Activated CD8-positive, alpha-beta T cell treated with anti-CD3 and anti-CD28 coated beads, Interleukin-2, amount 10 ng/mL, durations not matched to agents 7 days and 5 days (primary cell): ENCODE measurements at regions not wholly inside any gene's neighbourhood (a gene's known extent, or its start where the extent isn't known, plus 50 kb on each side); places are given as distances from the start of the nearest gene placed in this dataset.

Source experiments
- ATAC-seq: fragments of 150-1000 bp; cut with Tn5 transposase; one replicate; pipeline ENCODE4 v1.10.0; 2021; ENCODE audit warnings: moderate library complexity
- CTCF ChIA-PET: fragments of 350-600 bp; sonication (Branson Sonifier 250); formaldehyde crosslinking; loops from one replicate; lab custom pipeline; 2021; ENCODE audit warnings: antibody characterized with exemption; lab: Charles Lee
- POLR2A ChIA-PET: fragments of 350-600 bp; sonication (Branson Sonifier 250); formaldehyde crosslinking; loops from one replicate; lab custom pipeline; 2021; ENCODE audit warnings: antibody characterized with exemption; lab: Charles Lee
- DNase-seq: peaks from one replicate; pipeline ENCODE4 v3.0.0-alpha.2; 2020
- H3K27ac Mint-ChIP-seq: one replicate; pipeline ENCODE4 v1.8.0; 2021; ENCODE audit warnings: mild to moderate bottlenecking, mixed read lengths
- H3K27me3 Mint-ChIP-seq: one replicate; pipeline ENCODE4 v1.8.0; 2021; ENCODE audit warnings: low read depth, mixed read lengths
- H3K36me3 Mint-ChIP-seq: one replicate; pipeline ENCODE4 v1.8.0; 2021; ENCODE audit warnings: low read depth, mixed read lengths
- H3K4me1 Mint-ChIP-seq: one replicate; pipeline ENCODE4 v1.8.0; 2021; ENCODE audit warnings: low read depth, mixed read lengths
- H3K4me3 Mint-ChIP-seq: one replicate; pipeline ENCODE4 v1.8.0; 2021; ENCODE audit warnings: mild to moderate bottlenecking, mixed read lengths
- H3K9me3 Mint-ChIP-seq: one replicate; pipeline ENCODE4 v1.8.0; 2022; ENCODE audit warnings: mixed read lengths; ENCODE audit not compliant: insufficient read depth

GRCh38 chr5:5625491-5625890 lies 203.0 kb downstream of the ICE1 start:
- DNase-seq (no peak), ATAC-seq (no peak)
- Mint-ChIP-seq H3K4me1 (no peaks in the 10 kb centered on the region), H3K9me3 (peaks cover 12% of the 10 kb centered on the region), H3K36me3 (no peaks in the 10 kb centered on the region), H3K27me3 (no peaks in the 10 kb centered on the region), H3K4me3 (no peak overlapping the region), H3K27ac (no peak overlapping the region)
- ChIA-PET POLR2A (no interaction called here), CTCF (no interaction called here)

- Mint-ChIP-seq H3K4me3 (no peak overlapping the region), H3K36me3 (no peaks in the 10 kb centered on the region), H3K27me3 (no peaks in the 10 kb centered on the region), H3K4me1 (no peaks in the 10 kb centered on the region), H3K9me3 (peaks cover 12% of the 10 kb centered on the region), H3K27ac (no peak overlapping the region)
- DNase-seq = no peak
- ATAC-seq = no peak
- CTCF ChIA-PET = no interaction called here
- POLR2A ChIA-PET = no interaction called here
These were observed 200.9 kb downstream of the ICE1 start for GRCh38 chr5:5623397-5623796.

- DNase-seq (no peak), ATAC-seq (no peak)
- no peaks in the 10 kb centered on the region for H3K36me3 Mint-ChIP-seq
- no peaks in the 10 kb centered on the region for H3K4me1 Mint-ChIP-seq
- ChIA-PET POLR2A (no interaction called here), CTCF (no interaction called here)
- H3K4me3 Mint-ChIP-seq = no peak overlapping the region
- peaks cover 12% of the 10 kb centered on the region for H3K9me3 Mint-ChIP-seq
- peaks cover under 1% of the 10 kb centered on the region for H3K27me3 Mint-ChIP-seq
- H3K27ac Mint-ChIP-seq = no peak overlapping the region
These were observed 200.3 kb downstream of the ICE1 start for GRCh38 chr5:5622806-5623205.

- CTCF ChIA-PET = no interaction called here
- Mint-ChIP-seq H3K4me3 (no peak overlapping the region), H3K27me3 (peaks cover 10% of the 10 kb centered on the region), H3K36me3 (no peaks in the 10 kb centered on the region), H3K27ac (no peak overlapping the region), H3K9me3 (peaks cover 12% of the 10 kb centered on the region), H3K4me1 (no peaks in the 10 kb centered on the region)
- DNase-seq (no peak), ATAC-seq (no peak)
- POLR2A ChIA-PET = no interaction called here
These were observed 197.1 kb downstream of the ICE1 start for GRCh38 chr5:5619546-5619945.

GRCh38 chr5:5617024-5617423 lies 194.5 kb downstream of the ICE1 start:
- H3K4me1 Mint-ChIP-seq = no peaks in the 10 kb centered on the region
- H3K27me3 Mint-ChIP-seq = peaks cover 10% of the 10 kb centered on the region
- no peak overlapping the region for H3K27ac Mint-ChIP-seq
- H3K36me3 Mint-ChIP-seq = no peaks in the 10 kb centered on the region
- CTCF ChIA-PET = no interaction called here
- no peak for ATAC-seq
- POLR2A ChIA-PET = no interaction called here
- no peaks in the 10 kb centered on the region for H3K9me3 Mint-ChIP-seq
- H3K4me3 Mint-ChIP-seq = no peak overlapping the region
- no peak for DNase-seq

- POLR2A ChIA-PET = no interaction called here
- no peak for DNase-seq
- no peaks in the 10 kb centered on the region for H3K4me1 Mint-ChIP-seq
- H3K4me3 Mint-ChIP-seq = no peak overlapping the region
- ATAC-seq = no peak
- H3K27me3 Mint-ChIP-seq = peaks cover 10% of the 10 kb centered on the region
- no peaks in the 10 kb centered on the region for H3K36me3 Mint-ChIP-seq
- CTCF ChIA-PET = no interaction called here
- no peak overlapping the region for H3K27ac Mint-ChIP-seq
- H3K9me3 Mint-ChIP-seq = no peaks in the 10 kb centered on the region
These were observed 193.9 kb downstream of the ICE1 start for GRCh38 chr5:5616247-5616895.

- no peaks in the 10 kb centered on the region for H3K9me3 Mint-ChIP-seq
- H3K27me3 Mint-ChIP-seq = peaks cover 10% of the 10 kb centered on the region
- CTCF ChIA-PET = no interaction called here
These were observed 193.1 kb downstream of the ICE1 start for GRCh38 chr5:5615569-5615968.

GRCh38 chr5:5613261-5613990 lies 190.9 kb downstream of the ICE1 start:
- no peak for DNase-seq
- POLR2A ChIA-PET = no interaction called here
- no peak overlapping the region for H3K4me3 Mint-ChIP-seq
- CTCF ChIA-PET = no interaction called here
- no peak for ATAC-seq
- peaks cover 10% of the 10 kb centered on the region for H3K27me3 Mint-ChIP-seq
- H3K4me1 Mint-ChIP-seq = no peaks in the 10 kb centered on the region
- no peaks in the 10 kb centered on the region for H3K9me3 Mint-ChIP-seq
- no peaks in the 10 kb centered on the region for H3K36me3 Mint-ChIP-seq
- no peak overlapping the region for H3K27ac Mint-ChIP-seq

More at GRCh38 chr5:5615569-5615968, 193.1 kb downstream of the ICE1 start:
- Mint-ChIP-seq H3K36me3 (no peaks in the 10 kb centered on the region), H3K4me1 (no peaks in the 10 kb centered on the region), H3K27ac (no peak overlapping the region), H3K4me3 (no peak overlapping the region)
- POLR2A ChIA-PET = no interaction called here
- ATAC-seq (no peak), DNase-seq (no peak)

GRCh38 chr5:5612096-5612495 lies 189.6 kb downstream of the ICE1 start:
- DNase-seq = no peak
- Mint-ChIP-seq H3K36me3 (no peaks in the 10 kb centered on the region), H3K9me3 (no peaks in the 10 kb centered on the region), H3K4me3 (no peak overlapping the region), H3K27ac (no peak overlapping the region), H3K4me1 (no peaks in the 10 kb centered on the region), H3K27me3 (peaks cover 5% of the 10 kb centered on the region)
- no peak for ATAC-seq
- POLR2A ChIA-PET = no interaction called here
- CTCF ChIA-PET = no interaction called here

GRCh38 chr5:5609935-5610334 lies 187.5 kb downstream of the ICE1 start:
- H3K27me3 Mint-ChIP-seq = no peaks in the 10 kb centered on the region

GRCh38 chr5:5605170-5605764 lies 182.8 kb downstream of the ICE1 start:
- Mint-ChIP-seq H3K27me3 (no peaks in the 10 kb centered on the region), H3K9me3 (no peaks in the 10 kb centered on the region), H3K4me3 (no peak overlapping the region), H3K4me1 (no peaks in the 10 kb centered on the region), H3K36me3 (no peaks in the 10 kb centered on the region), H3K27ac (no peak overlapping the region)
- ChIA-PET CTCF (no interaction called here), POLR2A (no interaction called here)
- no peak for DNase-seq
- no peak for ATAC-seq

More at GRCh38 chr5:5609935-5610334, 187.5 kb downstream of the ICE1 start:
- POLR2A ChIA-PET = no interaction called here
- H3K4me1 Mint-ChIP-seq = no peaks in the 10 kb centered on the region
- CTCF ChIA-PET = no interaction called here
- H3K36me3 Mint-ChIP-seq = no peaks in the 10 kb centered on the region
- no peak for DNase-seq
- no peak overlapping the region for H3K27ac Mint-ChIP-seq
- no peak overlapping the region for H3K4me3 Mint-ChIP-seq
- no peaks in the 10 kb centered on the region for H3K9me3 Mint-ChIP-seq
- no peak for ATAC-seq

- no peak for ATAC-seq
- Mint-ChIP-seq H3K9me3 (no peaks in the 10 kb centered on the region), H3K4me3 (no peak overlapping the region), H3K27ac (no peak overlapping the region), H3K36me3 (no peaks in the 10 kb centered on the region), H3K27me3 (no peaks in the 10 kb centered on the region), H3K4me1 (no peaks in the 10 kb centered on the region)
- no peak for DNase-seq
- ChIA-PET CTCF (no interaction called here), POLR2A (no interaction called here)
These were observed 180.1 kb downstream of the ICE1 start for GRCh38 chr5:5602554-5602953.
